GM18951 (cell line): ENCODE measurements at regions not wholly inside any gene's neighbourhood (a gene's known extent, or its start where the extent isn't known, plus 50 kb on each side); places are given as distances from the start of the nearest gene placed in this dataset.

Source experiments
- POLR2A ChIP-seq: IDR thresholded peaks from 4 replicates; pipeline ENCODE4 v1.6.1; 2011; ENCODE audit warnings: mild to moderate bottlenecking; ENCODE audit not compliant: insufficient read length, insufficient read depth; ENCODE audit errors: extremely low read depth
- in situ Hi-C: fragments of 300-500 bp; cut with MboI; formaldehyde crosslinking; loops from one replicate; pipeline ENCODE4 v1.12.0; 2022; ENCODE audit warnings: low sequenced_read_pairs, mixed read lengths, inconsistent platforms; ENCODE audit not compliant: unreplicated experiment

GRCh38 chr20:17848249-17849048 lies 120.1 kb downstream of the SNX5 start:
- in situ Hi-C loops = no loop called here
- no peak for TF ChIP-seq POLR2A

DNA sequence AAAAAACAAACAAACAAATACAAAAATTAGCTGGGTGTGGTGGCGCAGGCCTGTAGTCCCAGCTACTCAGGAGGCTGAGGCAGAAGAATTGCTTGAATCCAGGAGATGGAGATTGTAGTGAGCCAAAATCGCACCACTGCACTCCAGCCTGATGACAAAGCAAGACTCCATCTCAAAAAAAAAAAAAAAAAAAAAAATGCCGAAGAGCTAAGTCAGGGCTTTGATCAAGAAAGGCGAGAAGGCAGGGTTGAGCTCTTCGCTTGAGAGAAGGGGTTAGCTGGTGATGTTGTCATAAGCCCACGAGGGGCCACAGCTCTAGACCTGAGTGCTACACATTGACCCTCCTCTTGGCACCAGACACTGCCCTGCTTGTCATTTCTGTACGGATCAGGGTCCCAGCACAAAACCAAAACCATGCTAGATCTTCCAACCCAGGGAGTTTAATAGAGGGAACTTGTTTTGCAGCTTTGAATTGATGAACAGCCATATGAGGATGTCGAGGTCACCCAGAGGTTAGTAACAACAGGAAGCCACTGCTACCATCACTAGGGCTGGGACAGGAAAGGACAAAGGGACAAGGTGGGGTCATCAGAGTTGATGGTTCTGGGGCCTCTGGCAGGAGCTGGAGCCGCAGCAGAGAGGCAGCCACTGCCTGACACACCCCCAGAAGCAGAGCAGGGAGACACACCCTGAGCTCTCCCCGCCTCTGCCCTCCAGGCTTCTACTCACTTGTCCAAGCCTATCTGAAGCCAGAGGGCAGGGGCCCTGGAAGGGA lies 122.7 kb downstream of the SNX5 start:
- in situ Hi-C loops = no loop called here
- TF ChIP-seq POLR2A = no peak

DNA sequence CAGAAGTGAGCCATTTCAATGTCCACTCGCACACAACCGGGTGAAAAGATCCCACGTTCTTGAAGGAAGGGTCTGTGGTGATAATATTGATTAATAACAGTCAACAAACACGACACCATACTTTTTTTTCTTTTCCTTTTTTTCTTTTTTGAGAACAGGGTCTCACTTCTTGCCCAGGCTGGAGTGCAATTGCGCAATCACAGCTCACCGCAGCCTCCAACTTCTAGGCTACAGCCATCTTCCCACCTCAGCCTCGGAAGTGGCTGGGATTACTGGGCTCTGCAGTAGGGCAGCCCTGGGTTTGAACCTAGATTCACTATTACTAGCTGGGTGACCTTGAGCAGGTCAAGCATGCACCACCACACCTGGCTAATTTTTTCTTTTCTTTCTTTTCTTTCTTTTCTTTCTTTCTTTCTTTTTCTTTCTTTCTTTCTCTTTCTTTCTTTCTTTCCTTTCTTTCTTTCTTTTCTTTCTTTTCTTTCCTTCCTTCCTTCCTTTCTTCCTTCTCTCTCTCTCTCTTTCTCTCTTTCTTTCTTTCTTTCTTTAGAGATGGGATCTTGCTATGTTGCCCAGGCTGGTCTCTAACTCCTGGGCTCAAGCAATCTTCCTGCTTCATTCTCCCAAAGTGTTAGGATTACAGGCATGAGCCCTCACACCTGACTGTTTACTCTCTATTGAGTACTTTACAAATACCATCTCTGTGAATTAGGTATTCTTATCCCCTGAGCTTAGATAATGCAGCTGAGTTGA lies 123.9 kb downstream of the SNX5 start:
- no peak for TF ChIP-seq POLR2A
- in situ Hi-C loops = no loop called here

- TF ChIP-seq POLR2A = no peak
- in situ Hi-C loops = no loop called here
Observed at GRCh38 chr20:17844133-17844429, 124.5 kb downstream of the SNX5 start.

GRCh38 chr20:17843246-17844132 lies 125.1 kb downstream of the SNX5 start:
- in situ Hi-C loops = no loop called here
- no peak for TF ChIP-seq POLR2A

DNA sequence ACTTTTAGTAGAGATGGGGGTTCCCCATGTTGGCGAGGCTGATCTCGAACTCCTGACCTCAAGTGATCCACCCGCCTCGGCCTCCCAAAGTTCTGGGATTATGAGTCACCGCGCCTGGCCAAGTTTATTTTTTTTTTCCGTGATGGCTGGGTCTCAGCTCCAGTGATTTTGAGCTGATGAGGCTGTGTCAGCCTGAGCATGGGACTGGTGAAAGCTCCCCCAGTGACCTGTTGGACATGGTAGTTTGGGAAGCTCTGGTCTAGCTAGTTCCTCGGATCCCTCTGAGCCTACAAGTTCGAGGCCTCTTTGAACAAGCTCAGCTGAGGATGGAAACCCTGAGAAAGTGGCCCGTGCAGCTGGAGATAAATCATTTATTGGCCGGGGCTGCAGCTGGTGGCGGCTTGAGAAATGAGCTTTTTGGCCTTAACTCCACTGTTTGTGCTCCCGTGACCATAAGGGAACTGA lies 126.8 kb downstream of the SNX5 start:
- in situ Hi-C loops = no loop called here
- TF ChIP-seq POLR2A = no peak

DNA sequence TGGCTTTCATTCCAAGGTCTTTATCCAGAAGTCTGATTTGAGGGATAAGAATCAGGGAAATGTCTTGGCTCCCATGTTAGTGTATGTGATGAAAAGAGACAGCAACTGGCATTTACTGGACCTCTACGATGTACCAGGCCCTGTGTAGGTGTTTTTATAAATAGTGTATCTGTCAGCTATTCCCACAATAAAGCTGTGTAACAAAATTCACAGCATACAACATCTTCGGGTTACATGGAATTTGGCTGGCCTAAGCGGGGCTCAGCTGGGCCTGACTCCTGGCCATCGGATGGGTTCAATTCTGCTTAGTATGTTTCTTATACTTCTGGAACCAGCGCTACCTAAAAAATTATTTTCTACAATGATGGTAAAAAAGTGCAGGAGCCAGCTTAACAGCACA lies 128.2 kb downstream of the SNX5 start:
- in situ Hi-C loops = no loop called here
- no peak for TF ChIP-seq POLR2A

- in situ Hi-C loops = no loop called here
- no peak for TF ChIP-seq POLR2A
Observed at GRCh38 chr20:17838921-17839320, 129.7 kb downstream of the SNX5 start.

GRCh38 chr20:17837179-17837578 lies 131.4 kb downstream of the SNX5 start:
- no peak for TF ChIP-seq POLR2A
- in situ Hi-C loops = no loop called here

GRCh38 chr20:17836303-17836861 lies 132.2 kb downstream of the SNX5 start:
- in situ Hi-C loops = no loop called here

DNA sequence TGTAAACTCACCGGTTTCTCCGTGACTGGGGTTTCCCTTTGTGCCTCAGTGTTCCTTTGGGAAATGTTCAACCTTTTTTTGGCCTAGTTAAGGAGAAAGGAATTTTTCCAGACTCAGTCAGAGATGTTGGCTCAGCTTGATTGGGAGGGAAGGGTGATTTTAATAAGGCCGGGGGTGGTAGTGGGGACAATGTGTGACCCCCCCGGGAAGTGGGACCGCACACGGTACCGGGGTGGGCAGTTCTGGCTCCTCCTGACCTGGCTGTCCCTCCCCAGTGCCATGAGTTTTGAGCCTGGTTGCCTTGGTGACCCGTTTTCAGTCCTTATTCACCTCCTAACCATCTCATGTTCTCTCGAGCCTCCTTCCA lies 132.7 kb downstream of the SNX5 start:
- TF ChIP-seq POLR2A = no peak
- in situ Hi-C loops = no loop called here

More at GRCh38 chr20:17836303-17836861, 132.2 kb downstream of the SNX5 start:
- no peak for TF ChIP-seq POLR2A

- no peak for TF ChIP-seq POLR2A
- in situ Hi-C loops = no loop called here
Observed at GRCh38 chr20:17835240-17835933, 133.2 kb downstream of the SNX5 start.
